PC-3 (cell line): ENCODE measurements at regions not wholly inside any gene's neighbourhood (a gene's known extent, or its start where the extent isn't known, plus 50 kb on each side); places are given as distances from the start of the nearest gene placed in this dataset.
"Not testable (repeated sequence)": the region's sequence is repeated elsewhere in the genome, so short reads cannot be mapped to it uniquely, and the experiment has no call there.

ENCODE experiments used
- CTCF ChIP-seq: fragments of 300-600 bp; sonication (generic); conservative IDR thresholded peaks from 2 replicates; pipeline ENCODE4 v1.5.1; 2017; ENCODE audit warnings: antibody characterized with exemption, low read depth, mild to moderate bottlenecking, low read length
- EZH2 ChIP-seq: fragments of 300-600 bp; sonication (generic); IDR thresholded peaks from one replicate; pipeline ENCODE4 v1.6.1; 2017; ENCODE audit warnings: antibody characterized with exemption, mild to moderate bottlenecking, low read length; ENCODE audit not compliant: unreplicated experiment
- EZH2phosphoT487 ChIP-seq: fragments of 300-600 bp; sonication (generic); IDR thresholded peaks from 2 replicates; pipeline ENCODE4 v1.6.1; 2018; ENCODE audit warnings: mild to moderate bottlenecking, antibody characterized with exemption, low read length, borderline replicate concordance

- TF ChIP-seq CTCF, EZH2, EZH2phosphoT487: not testable (repeated sequence)
Observed at GRCh38 chr21:8997443-8998390, 1523.7 kb upstream of the TPTE start.
